ENCODE measurements at regions not wholly inside any gene's neighbourhood (a gene's known extent, or its start where the extent isn't known, plus 50 kb on each side); places are given as distances from the start of the nearest gene placed in this dataset.
"Not testable (repeated sequence)": the region's sequence is repeated elsewhere in the genome, so short reads cannot be mapped to it uniquely, and the experiment has no call there.

- TF ChIP-seq POLR2A, CTCF (IDR thresholded peaks at IDR 0.05): not testable (repeated sequence)
These were observed 455.8 kb downstream of the MAT2B start for GRCh38 chr5:163961230-163961629.
